ENCODE measurements at regions not wholly inside any gene's neighbourhood (a gene's known extent, or its start where the extent isn't known, plus 50 kb on each side); places are given as distances from the start of the nearest gene placed in this dataset.
"Not testable (repeated sequence)": the region's sequence is repeated elsewhere in the genome, so short reads cannot be mapped to it uniquely, and the experiment has no call there.

DNA sequence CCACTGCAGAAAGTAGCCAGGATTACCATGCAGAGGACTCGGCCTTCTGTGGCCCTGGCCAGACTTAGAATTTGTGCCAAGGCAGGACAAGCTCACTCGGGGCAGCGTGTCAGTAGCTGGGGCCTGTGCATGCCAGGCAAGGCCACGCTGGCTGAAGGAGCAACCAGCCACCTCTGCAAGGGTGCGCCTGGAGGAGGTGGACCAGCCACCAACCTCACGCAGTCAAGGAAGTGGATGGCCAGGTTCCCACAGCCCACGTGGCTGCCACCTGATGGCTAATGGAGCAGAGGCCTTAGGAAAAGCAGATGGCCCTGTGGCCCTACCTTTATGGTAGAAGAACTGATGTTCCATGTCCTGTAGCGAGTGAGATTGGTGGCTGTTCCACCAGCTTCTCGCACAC is 107.9 kb downstream of the CCDC74A start:
- TF ChIP-seq, protein P1, sequence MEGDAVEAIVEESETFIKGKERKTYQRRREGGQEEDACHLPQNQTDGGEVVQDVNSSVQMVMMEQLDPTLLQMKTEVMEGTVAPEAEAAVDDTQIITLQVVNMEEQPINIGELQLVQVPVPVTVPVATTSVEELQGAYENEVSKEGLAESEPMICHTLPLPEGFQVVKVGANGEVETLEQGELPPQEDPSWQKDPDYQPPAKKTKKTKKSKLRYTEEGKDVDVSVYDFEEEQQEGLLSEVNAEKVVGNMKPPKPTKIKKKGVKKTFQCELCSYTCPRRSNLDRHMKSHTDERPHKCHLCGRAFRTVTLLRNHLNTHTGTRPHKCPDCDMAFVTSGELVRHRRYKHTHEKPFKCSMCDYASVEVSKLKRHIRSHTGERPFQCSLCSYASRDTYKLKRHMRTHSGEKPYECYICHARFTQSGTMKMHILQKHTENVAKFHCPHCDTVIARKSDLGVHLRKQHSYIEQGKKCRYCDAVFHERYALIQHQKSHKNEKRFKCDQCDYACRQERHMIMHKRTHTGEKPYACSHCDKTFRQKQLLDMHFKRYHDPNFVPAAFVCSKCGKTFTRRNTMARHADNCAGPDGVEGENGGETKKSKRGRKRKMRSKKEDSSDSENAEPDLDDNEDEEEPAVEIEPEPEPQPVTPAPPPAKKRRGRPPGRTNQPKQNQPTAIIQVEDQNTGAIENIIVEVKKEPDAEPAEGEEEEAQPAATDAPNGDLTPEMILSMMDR (IDR thresholded peaks at IDR 0.05), result no peak
- no peaks in the 10 kb centered on the region for H3K4me1 ChIP-seq
- DNase-seq, result no peak
- no peak overlapping the region for H3K27ac ChIP-seq
- no peak overlapping the region for H3K4me3 ChIP-seq
- no peaks in the 10 kb centered on the region for H3K36me3 ChIP-seq
- intact Hi-C loops (cut with DNase I; ENCODE audit: low total_unique reads), result no loop called here
- H3K9me3 ChIP-seq, result no peaks in the 10 kb centered on the region
- H3K27me3 ChIP-seq, result no peaks in the 10 kb centered on the region

DNA sequence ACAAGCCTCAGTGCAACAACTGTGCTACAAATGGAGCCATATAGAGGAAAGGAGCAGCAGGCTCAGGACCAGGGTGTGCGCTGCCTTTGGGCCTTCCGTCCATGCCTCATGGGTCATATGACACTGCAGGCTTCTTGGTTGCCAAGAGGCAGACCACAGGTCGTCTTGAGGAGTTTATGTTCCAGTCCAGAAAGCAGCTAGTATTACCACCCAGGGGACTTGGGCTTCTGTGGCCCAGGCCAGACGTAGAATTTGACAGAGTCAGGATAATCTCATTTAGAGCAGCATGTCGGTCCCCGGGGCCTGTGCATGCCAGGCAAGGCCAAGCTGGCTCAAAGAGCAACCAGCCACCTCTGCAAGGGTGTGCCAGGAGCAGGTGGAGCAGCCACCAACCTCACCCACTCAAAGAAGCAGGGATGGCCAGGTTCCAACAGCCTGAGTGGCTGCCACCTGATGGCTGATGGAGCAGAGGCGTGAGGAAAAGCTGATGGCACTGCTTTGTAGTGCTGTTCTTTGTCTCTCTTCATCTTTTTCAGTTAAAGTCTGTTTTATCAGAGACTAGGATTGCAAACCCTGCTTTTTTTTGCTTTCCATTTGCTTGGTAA is 109.1 kb downstream of the CCDC74A start:
- H3K27me3 ChIP-seq; DNase-seq; H3K4me3 ChIP-seq; H3K4me1 ChIP-seq; H3K9me3 ChIP-seq; H3K27ac ChIP-seq; intact Hi-C loops (cut with DNase I; ENCODE audit: low total_unique reads); H3K36me3 ChIP-seq: not testable (repeated sequence)

DNA sequence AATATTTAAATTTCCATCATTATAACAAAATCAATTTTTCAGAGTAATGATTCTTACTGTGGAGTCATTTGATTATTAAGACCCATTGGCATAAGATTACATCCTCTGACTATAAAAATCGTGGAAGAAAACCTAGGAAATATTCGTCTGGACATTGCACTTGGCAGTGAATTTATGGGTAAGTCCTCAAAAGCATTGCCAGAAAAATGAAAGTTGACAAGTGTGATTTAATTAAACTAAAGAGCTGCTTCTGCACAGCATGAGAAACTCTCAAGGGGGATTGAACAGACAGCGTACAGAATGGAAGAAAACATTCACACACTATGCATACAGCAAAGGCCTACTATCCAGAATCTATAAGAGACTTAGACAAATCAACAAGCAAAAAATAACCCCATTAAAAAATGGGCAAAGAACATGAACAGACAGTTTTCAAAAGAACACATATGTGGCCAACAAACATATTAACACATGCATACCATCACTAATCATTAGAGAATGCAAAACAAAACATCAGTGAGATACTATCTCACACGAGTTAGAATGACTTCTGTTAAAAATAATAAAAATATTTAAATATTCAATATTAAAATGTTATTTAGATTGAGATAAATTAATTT is 111.4 kb downstream of the CCDC74A start:
- H3K9me3 ChIP-seq; DNase-seq; H3K27ac ChIP-seq; H3K4me1 ChIP-seq; intact Hi-C loops (cut with DNase I; ENCODE audit: low total_unique reads); H3K27me3 ChIP-seq; H3K36me3 ChIP-seq; H3K4me3 ChIP-seq: not testable (repeated sequence)

DNA sequence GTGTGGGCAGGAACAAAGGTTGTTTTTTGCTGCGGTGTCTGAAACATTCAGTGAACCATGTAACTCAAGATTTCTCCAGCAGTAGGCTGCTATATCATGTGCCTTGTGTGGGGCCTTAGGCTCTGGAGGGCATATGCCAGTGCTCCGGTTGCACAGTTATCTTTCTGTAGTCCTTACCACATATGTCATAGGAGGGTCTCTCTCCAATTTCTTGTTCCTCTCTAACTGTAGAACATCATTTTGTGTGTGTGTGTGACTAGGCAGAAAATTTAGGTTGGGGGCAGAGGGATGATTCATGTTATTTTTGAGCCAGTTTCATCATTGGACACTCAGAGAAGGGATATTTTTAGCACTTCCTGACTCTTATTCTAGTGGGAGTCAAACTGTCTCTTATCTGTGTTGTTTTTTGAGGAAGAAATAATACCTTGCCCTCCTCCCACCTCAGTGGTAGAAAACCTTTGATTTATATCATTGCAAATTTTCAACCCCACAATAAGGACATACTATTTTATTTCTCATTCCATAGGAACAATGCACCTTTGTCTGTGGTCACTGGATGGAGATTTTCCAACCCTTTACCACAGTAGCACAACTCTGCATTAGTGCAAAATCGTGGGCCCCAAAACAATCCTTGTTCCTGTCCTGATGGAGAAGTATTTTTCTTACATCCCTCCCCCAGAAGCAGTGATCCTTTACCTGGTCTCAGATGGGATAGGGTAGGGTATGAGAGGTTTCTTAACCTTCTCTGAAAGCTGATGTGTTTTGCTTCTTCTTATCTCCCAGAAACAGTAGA is 113.9 kb downstream of the CCDC74A start:
- intact Hi-C loops (cut with DNase I; ENCODE audit: low total_unique reads), result no loop called here
- Histone ChIP-seq H3K4me3 (no peak overlapping the region), H3K27me3 (no peaks in the 10 kb centered on the region), H3K4me1 (no peaks in the 10 kb centered on the region), H3K9me3 (no peaks in the 10 kb centered on the region), H3K27ac (no peak overlapping the region), H3K36me3 (no peaks in the 10 kb centered on the region)
- DNase-seq, result no peak
- no peak for TF ChIP-seq POLR2A (IDR thresholded peaks at IDR 0.05)
- TF ChIP-seq, protein P1 (IDR thresholded peaks at IDR 0.05), result no peak

DNA sequence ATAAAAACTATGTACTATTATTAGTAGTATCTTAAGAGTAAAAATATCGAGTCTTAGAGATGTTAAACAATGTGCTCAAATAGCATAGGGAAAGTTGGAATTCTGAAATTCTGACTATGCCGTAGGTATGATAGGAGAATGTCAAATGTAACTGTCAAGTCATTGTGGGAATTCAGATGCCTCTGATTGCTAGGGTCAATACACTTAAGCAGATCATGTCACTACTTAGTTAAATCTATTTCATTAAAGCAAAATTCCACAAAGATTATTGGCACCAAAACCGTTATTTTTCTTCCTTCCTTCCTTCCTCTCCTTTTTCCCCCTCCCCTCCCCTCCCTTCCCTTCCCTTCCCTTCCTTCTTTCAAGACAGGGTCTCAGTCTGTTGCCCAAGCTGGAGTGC is 115.5 kb downstream of the CCDC74A start:
- H3K9me3 ChIP-seq; intact Hi-C loops (cut with DNase I; ENCODE audit: low total_unique reads); H3K4me1 ChIP-seq; DNase-seq; H3K27ac ChIP-seq; H3K27me3 ChIP-seq; H3K36me3 ChIP-seq; H3K4me3 ChIP-seq: not testable (repeated sequence)

DNA sequence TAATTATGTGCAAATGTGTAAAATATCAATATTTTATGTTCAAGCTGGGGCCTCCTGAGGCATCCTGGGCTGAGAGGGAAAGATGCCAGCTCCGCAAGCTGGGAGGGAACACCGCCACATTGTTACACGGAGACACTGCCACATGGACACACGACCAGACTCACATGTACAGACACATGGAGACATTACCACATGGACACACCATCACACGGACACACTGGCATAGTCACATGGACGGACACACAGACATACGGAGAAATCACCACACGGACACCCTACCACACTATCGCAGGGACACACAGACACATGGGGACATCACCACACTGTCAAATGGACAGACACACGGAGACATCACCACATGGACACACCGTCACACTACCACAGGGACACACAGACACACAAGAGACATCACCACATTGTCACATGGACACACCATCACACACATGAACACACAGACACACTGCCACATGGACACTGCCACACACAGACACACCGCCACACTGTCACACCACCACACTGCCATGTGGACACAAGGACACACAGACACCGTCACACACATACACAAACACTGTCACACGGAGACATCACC is 117.6 kb downstream of the CCDC74A start:
- Histone ChIP-seq H3K27ac (no peak overlapping the region), H3K9me3 (no peaks in the 10 kb centered on the region), H3K4me3 (no peak overlapping the region), H3K4me1 (no peaks in the 10 kb centered on the region), H3K36me3 (no peaks in the 10 kb centered on the region), H3K27me3 (no peaks in the 10 kb centered on the region)
- no peak for DNase-seq
- intact Hi-C loops (cut with DNase I; ENCODE audit: low total_unique reads), result no loop called here
- TF ChIP-seq POLR2A (IDR thresholded peaks at IDR 0.05), result no peak
- TF ChIP-seq, protein P1 (IDR thresholded peaks at IDR 0.05), result no peak

DNA sequence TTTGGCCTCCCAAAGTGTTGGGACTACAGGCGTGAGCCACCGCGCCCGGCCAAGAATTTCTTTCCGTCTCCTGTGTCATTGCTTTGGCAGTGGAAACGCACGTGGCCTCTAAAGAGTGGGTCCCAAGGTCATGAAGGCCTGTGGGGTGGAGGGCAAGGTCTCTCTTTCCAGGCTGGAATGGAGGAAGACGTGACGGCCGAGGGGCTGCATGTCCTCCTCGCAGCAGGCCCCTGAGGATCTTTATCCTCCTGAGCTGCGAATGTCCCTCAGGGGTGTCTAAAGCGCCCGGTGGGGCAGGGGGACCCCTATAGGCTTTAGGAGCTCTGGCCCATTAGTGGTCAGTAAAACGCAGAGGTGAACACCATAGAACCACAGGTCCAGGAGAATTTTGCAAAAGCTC is 118.5 kb downstream of the CCDC74A start:
- H3K4me1 ChIP-seq; H3K9me3 ChIP-seq; DNase-seq; H3K27me3 ChIP-seq; H3K36me3 ChIP-seq; H3K4me3 ChIP-seq; intact Hi-C loops (cut with DNase I; ENCODE audit: low total_unique reads); H3K27ac ChIP-seq: not testable (repeated sequence)
